ENCODE measurements at regions not wholly inside any gene's neighbourhood (a gene's known extent, or its start where the extent isn't known, plus 50 kb on each side); places are given as distances from the start of the nearest gene placed in this dataset.
"Not testable (repeated sequence)": the region's sequence is repeated elsewhere in the genome, so short reads cannot be mapped to it uniquely, and the experiment has no call there.

GRCh38 chr5:158446761-158447160 lies 587.8 kb upstream of the CLINT1 start:
- not testable (repeated sequence) for DNase-seq (ENCODE audit: low read depth, low spot score)

GRCh38 chr5:158439204-158439603 lies 580.3 kb upstream of the CLINT1 start:
- not testable (repeated sequence) for DNase-seq (ENCODE audit: low read depth, low spot score)

- no peak for DNase-seq (ENCODE audit: low read depth, low spot score)
These were observed 577.5 kb upstream of the CLINT1 start for GRCh38 chr5:158436271-158437065.

GRCh38 chr5:158435161-158435616 lies 576.2 kb upstream of the CLINT1 start:
- no peak for DNase-seq (ENCODE audit: low read depth, low spot score)

- DNase-seq (ENCODE audit: low read depth, low spot score): no peak
These were observed 575.8 kb upstream of the CLINT1 start for GRCh38 chr5:158434749-158435148.

- DNase-seq (ENCODE audit: low read depth, low spot score): no peak
These were observed 574.7 kb upstream of the CLINT1 start for GRCh38 chr5:158433634-158434033.

GRCh38 chr5:158431369-158432029 lies 572.6 kb upstream of the CLINT1 start:
- no peak for DNase-seq (ENCODE audit: low read depth, low spot score)

GRCh38 chr5:158430798-158431167 lies 571.8 kb upstream of the CLINT1 start:
- DNase-seq (ENCODE audit: low read depth, low spot score): no peak

GRCh38 chr5:158430166-158430797 lies 571.3 kb upstream of the CLINT1 start:
- DNase-seq (ENCODE audit: low read depth, low spot score): no peak

GRCh38 chr5:158429564-158429963 lies 570.6 kb upstream of the CLINT1 start:
- DNase-seq (ENCODE audit: low read depth, low spot score): no peak

GRCh38 chr5:158423623-158424200 lies 564.8 kb upstream of the CLINT1 start:
- DNase-seq (ENCODE audit: low read depth, low spot score): no peak

- DNase-seq (ENCODE audit: low read depth, low spot score): no peak
These were observed 563.9 kb upstream of the CLINT1 start for GRCh38 chr5:158422653-158423515.

GRCh38 chr5:158421319-158421718 lies 562.4 kb upstream of the CLINT1 start:
- DNase-seq (ENCODE audit: low read depth, low spot score): no peak

GRCh38 chr5:158419186-158419585 lies 560.2 kb upstream of the CLINT1 start:
- DNase-seq (ENCODE audit: low read depth, low spot score): no peak

GRCh38 chr5:158414780-158415179 lies 555.8 kb upstream of the CLINT1 start:
- no peak for DNase-seq (ENCODE audit: low read depth, low spot score)

GRCh38 chr5:158414333-158414762 lies 555.4 kb upstream of the CLINT1 start:
- DNase-seq (ENCODE audit: low read depth, low spot score): no peak

GRCh38 chr5:158413122-158413680 lies 554.3 kb upstream of the CLINT1 start:
- no peak for DNase-seq (ENCODE audit: low read depth, low spot score)

- no peak for DNase-seq (ENCODE audit: low read depth, low spot score)
These were observed 552.0 kb upstream of the CLINT1 start for GRCh38 chr5:158410976-158411375.

GRCh38 chr5:158409507-158409906 lies 550.6 kb upstream of the CLINT1 start:
- no peak for DNase-seq (ENCODE audit: low read depth, low spot score)

- no peak for DNase-seq (ENCODE audit: low read depth, low spot score)
These were observed 548.9 kb upstream of the CLINT1 start for GRCh38 chr5:158407824-158408195.

Data from activated CD4-positive, CD25-positive, alpha-beta regulatory T cell treated with anti-CD3 and anti-CD28 coated beads, Interleukin-2, amount 50 U/mL, for 16 hours (primary cell).